GM12874 (cell line): ENCODE measurements at regions not wholly inside any gene's neighbourhood (a gene's known extent, or its start where the extent isn't known, plus 50 kb on each side); places are given as distances from the start of the nearest gene placed in this dataset.

Experiments
- TF ChIP-seq, protein P1 (sequence below): IDR thresholded peaks from 2 replicates; pipeline ENCODE4 v1.5.1; 2011; ENCODE audit warnings: low read depth, mild to moderate bottlenecking, control low read depth, low read length, moderate library complexity; ENCODE audit not compliant: insufficient read depth

DNA sequence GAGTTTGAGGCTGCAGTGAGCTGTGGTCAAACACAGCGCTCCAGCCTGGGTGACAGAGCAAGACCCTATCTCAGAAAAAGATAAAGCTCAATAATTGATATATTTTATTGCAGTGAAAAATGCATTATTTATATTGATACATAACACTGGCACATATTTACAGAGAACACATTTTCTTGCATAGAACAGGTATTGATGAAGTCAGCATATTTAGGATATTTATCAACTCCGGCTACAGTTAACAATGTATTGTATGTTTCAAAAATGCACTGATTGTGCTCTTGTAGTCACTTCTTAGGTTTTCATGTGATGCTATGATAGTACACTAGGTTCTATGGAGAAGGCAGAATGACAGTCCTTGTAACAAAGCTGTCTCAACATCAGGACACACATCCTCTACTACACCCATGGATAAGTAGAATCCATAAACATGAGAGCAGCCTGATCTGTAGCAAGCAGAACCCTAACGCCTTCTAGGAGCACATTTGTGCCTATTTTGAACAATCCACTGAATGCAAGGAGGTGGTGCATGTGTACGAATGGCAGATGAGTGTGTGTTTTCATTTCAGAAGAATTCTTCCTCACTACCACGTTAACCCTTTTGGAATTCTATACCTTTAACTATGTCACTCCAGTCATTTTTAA lies 586.1 kb upstream of the CELF2 start:
- TF ChIP-seq, protein P1, sequence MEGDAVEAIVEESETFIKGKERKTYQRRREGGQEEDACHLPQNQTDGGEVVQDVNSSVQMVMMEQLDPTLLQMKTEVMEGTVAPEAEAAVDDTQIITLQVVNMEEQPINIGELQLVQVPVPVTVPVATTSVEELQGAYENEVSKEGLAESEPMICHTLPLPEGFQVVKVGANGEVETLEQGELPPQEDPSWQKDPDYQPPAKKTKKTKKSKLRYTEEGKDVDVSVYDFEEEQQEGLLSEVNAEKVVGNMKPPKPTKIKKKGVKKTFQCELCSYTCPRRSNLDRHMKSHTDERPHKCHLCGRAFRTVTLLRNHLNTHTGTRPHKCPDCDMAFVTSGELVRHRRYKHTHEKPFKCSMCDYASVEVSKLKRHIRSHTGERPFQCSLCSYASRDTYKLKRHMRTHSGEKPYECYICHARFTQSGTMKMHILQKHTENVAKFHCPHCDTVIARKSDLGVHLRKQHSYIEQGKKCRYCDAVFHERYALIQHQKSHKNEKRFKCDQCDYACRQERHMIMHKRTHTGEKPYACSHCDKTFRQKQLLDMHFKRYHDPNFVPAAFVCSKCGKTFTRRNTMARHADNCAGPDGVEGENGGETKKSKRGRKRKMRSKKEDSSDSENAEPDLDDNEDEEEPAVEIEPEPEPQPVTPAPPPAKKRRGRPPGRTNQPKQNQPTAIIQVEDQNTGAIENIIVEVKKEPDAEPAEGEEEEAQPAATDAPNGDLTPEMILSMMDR = no peak

DNA sequence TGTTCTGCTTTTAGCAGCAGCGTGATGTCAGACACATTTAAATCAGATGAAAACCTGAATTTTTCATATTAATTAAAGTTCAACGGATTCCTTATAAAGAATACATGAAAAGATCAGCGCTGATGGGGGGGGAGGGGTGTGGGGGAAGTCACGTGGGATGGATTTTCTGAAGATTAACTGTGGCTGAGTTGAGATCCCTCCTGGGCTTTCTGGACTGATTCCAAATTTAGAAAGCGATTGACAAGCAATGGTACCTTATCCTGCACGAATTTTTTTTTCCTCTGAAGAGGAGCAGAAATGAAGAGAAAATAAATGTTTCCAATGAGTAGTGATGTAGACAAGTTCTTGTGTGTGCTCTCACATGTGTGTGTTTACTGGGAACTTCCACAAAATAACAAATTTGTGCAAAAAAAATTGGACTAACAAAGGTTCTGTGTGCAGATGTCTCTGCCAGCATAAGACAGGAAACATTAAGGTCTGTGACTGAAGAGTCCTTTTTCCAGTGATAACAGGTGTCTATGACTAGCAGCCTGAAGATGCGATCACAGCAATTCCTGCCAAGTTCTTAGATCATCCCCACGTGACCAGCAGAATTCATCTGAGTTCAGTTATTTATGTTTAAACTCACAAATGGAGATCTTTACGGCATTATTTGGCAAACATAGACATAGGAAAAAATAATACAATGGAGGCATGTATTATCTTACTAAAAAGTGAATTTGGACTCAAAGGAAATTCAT lies 585.2 kb upstream of the CELF2 start:
- TF ChIP-seq, protein P1 = no peak

DNA sequence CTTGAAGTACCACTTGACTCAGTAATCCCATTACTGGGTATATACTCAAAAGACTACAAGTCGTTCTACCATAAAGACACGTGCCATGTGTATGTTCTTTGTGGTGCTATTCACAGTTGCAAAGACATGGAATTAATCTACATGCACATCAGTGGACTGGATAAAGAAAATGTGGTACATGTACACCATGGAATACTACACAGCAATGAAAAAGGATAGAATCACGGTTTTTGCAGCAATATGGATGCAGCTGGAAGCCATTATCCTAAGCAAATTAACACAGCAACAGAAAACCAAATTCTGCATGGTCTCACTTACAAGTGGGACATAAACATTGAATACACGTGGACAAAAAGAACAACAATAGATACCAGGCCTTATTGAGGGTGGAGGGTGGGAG lies 583.4 kb upstream of the CELF2 start:
- TF ChIP-seq, protein P1 = no peak

DNA sequence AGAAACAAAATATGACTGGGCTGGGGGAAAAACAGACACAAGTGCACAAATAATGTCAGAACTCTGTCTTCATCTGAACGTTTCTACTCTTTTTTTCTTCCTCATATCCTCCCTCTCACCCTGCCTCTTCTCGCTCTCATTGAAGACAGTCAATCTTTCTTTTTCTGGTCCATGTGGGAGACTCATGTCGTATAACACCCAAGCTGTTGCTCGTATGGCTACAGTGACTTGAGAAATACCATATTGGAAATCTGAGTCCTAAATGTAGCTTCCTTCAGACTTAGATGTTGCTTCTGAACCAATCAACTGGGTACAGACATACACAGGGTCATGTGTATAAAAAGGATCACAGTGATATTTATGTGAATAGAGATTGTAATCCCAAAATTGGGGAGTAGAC lies 579.8 kb upstream of the CELF2 start:
- TF ChIP-seq, protein P1 = no peak

DNA sequence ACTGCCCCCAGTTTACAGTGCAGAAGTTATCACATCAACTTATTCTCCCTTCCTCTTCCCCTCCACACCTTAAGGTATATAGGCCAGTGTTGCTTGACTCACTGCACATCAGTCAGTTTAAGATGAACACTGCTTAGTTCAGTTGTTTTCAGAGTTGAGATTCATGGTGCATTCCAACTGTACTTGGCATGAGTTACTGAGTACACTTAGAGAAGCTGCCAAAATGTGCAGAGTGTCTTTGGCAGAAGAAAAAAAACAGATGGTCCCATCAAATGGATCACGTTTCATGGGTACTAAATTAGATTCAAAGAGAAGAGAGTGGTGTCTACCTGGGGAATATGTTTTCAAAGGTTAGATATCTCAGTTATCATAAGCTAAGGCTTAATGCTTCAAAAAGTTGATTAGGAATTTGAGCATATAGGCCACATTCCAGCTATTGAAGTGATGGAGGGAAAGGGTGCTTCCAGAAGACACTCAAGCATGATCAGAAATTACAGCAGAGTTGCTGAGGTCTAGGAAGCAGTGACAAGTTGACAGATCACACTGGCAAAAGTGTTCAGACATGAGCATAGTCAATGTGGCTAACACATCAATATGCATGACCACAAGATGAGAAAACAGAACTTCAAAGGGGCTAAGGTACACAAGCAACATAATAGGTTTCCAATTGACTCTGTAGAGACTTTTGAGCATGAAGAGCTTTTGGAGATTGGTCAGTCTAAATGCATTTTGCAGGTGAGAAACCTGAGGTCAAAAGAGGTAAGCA lies 579.2 kb upstream of the CELF2 start:
- TF ChIP-seq, protein P1 = no peak

DNA sequence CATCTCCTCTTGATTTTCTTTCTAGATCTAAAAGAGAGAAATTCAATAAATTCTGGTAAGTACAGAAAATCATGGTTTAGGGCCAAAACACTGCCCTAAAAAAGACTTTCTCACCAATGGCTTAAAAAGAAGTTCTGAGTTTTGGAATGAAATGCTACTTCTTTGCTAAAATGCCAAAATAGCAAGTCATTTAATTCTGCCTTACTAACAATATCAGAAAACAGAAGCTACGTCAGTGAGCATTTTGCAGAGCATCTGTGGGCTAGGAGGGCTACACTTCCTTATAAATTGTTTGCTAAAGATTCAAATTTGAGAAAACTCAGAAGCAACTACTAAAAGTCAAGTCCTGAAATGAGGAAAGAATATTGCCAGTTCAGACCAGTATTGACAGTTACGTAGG lies 560.8 kb upstream of the CELF2 start:
- TF ChIP-seq, protein P1 = no peak

DNA sequence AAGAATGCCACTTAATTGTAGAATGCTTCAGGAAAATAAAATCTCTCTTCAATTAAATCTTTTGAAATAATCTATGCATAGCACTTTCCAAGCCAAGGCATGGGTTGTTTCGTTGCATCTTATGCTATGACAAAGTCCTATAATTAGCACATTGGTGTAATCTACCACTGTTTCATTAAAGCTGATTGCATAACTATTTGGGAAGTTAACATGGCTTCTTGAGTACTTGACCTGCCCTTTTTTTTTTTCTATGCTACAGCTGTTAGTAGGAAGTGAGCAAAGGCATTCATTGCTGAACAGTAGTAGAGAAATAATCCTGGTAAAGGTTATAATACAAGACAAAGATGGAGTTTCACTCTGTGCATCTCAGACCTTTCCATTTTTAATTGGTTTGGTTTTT lies 557.2 kb upstream of the CELF2 start:
- TF ChIP-seq, protein P1 = no peak
